Body of pancreas (tissue), 4 donors: ENCODE measurements at regions not wholly inside any gene's neighbourhood (a gene's known extent, or its start where the extent isn't known, plus 50 kb on each side); places are given as distances from the start of the nearest gene placed in this dataset.

ENCODE experiments used
- ATAC-seq: fragments of 150-250 bp; one replicate; pipeline ENCODE4 v1.9.1; 2016
- DNase-seq, 4 donors: peaks; one replicate each; pipeline ENCODE4 v3.0.0-alpha.2; 2019
- H3K27ac ChIP-seq, 4 donors: fragments of 200-600 bp; sonication (generic); 1 replicate in 3 of 4; 2 replicates in 1 of 4; pipeline versions ENCODE4 v1.5.1 to v1.6.1; 2016 to 2019; ENCODE audit warnings: mild to moderate bottlenecking in 1 of 4, mixed read lengths in 1 of 4, moderate library complexity in 1 of 4
- H3K27me3 ChIP-seq, 2 donors: fragments of 200-600 bp; sonication (generic); one replicate each; pipeline ENCODE4 v1.6.0; 2016; ENCODE audit warnings: mild to moderate bottlenecking in 1 of 2
- H3K36me3 ChIP-seq, 2 donors: fragments of 200-600 bp; sonication (generic); replicated peaks in 1 of 2; 2 replicates each; pipeline ENCODE4 v1.5.1; 2016; ENCODE audit warnings: low read depth in 2 of 2; ENCODE audit not compliant: insufficient read depth in 1 of 2
- H3K4me1 ChIP-seq: fragments of 200-600 bp; sonication (generic); one replicate; pipeline ENCODE4 v1.6.0; 2016
- H3K4me3 ChIP-seq, 2 donors: fragments of 200-600 bp; sonication (generic); 1 replicate in 1 of 2; 2 replicates in 1 of 2; pipeline ENCODE4 v1.5.1; 2016 to 2019
- H3K9me3 ChIP-seq, 3 donors: fragments of 200-600 bp; sonication (generic); 1 replicate in 2 of 3; 2 replicates in 1 of 3; pipeline ENCODE4 v1.5.1; 2016
- POLR2A ChIP-seq, 3 donors: fragments of 450-650 bp; IDR thresholded peaks; one replicate each; pipeline ENCODE4 v1.6.1; 2016; ENCODE audit warnings: antibody characterized with exemption in 3 of 3, mild to moderate bottlenecking in 2 of 3
- WGBS, 2 donors: methylation state at CpG; one replicate each; pipeline ENCODE4 v1.1.5; 2017; 5-methylcytosine and 5-hydroxymethylcytosine counted together
- intact Hi-C: fragments of 100-400 bp; cut with DNase I; formaldehyde crosslinking; loops from one replicate; pipeline ENCODE4 v1.15.1; 2023
- TF ChIP-seq, protein P1 (sequence below), 7 experiments: fragments of 450-650 bp in 4 of 7; fragments of 200-600 bp in 3 of 7; sonication (generic) in 3 of 7; IDR thresholded peaks; one replicate each; pipeline ENCODE4 v1.5.1; 2016 to 2019; ENCODE audit warnings: antibody characterized with exemption in 7 of 7

DNA sequence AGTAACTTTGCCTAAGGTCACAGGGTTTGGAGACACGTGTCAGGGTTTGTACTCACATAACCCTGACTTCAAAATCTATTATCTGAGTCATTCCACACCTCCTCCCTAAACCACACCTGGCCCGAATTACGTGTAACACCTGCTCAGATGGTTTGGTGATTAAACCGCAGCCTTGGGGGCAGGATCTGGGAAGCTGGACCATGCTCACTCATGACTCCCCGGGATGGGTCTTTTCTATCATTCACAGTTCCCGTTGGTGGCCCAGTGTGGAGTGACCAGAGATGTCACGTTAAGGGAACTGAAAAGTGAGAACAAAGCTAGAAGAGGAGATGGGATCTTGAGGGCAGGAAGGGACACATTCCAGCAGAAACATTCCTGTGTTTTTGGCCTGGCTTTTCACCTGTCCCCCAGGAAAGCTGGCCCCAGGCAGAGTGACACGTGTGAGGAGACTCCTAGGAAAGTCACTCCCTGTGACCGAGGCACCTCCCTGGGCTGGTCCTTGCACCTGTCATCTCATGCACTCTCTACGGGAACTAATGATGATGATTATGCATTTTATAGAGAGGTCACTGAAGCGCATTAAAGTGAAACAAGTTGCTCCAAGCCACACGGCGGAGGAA lies 75.4 kb upstream of the POMGNT2 start:
- intact Hi-C loops, result no loop called here
- H3K4me3 ChIP-seq, result no peak overlapping the region
- TF ChIP-seq POLR2A (IDR thresholded peaks at IDR 0.05), result no peak
- TF ChIP-seq, protein P1, sequence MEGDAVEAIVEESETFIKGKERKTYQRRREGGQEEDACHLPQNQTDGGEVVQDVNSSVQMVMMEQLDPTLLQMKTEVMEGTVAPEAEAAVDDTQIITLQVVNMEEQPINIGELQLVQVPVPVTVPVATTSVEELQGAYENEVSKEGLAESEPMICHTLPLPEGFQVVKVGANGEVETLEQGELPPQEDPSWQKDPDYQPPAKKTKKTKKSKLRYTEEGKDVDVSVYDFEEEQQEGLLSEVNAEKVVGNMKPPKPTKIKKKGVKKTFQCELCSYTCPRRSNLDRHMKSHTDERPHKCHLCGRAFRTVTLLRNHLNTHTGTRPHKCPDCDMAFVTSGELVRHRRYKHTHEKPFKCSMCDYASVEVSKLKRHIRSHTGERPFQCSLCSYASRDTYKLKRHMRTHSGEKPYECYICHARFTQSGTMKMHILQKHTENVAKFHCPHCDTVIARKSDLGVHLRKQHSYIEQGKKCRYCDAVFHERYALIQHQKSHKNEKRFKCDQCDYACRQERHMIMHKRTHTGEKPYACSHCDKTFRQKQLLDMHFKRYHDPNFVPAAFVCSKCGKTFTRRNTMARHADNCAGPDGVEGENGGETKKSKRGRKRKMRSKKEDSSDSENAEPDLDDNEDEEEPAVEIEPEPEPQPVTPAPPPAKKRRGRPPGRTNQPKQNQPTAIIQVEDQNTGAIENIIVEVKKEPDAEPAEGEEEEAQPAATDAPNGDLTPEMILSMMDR (IDR thresholded peaks at IDR 0.05), result no peak
- no peaks in the 10 kb centered on the region for H3K36me3 ChIP-seq
- no peaks in the 10 kb centered on the region for H3K27me3 ChIP-seq
- peak in 1 of 4 donors; percentile 35 for DNase-seq
- H3K9me3 ChIP-seq, result no peaks in the 10 kb centered on the region
- ATAC-seq, result no peak
- peaks cover 32% of the 10 kb centered on the region for H3K4me1 ChIP-seq
- 56 to 62% methylated on average over 12 to 13 of the region's 13 CpGs for WGBS, 2 donors
- H3K27ac ChIP-seq, result peak overlapping the region in 3 of 4 donors; percentile 74 to 83 (median 81)

DNA sequence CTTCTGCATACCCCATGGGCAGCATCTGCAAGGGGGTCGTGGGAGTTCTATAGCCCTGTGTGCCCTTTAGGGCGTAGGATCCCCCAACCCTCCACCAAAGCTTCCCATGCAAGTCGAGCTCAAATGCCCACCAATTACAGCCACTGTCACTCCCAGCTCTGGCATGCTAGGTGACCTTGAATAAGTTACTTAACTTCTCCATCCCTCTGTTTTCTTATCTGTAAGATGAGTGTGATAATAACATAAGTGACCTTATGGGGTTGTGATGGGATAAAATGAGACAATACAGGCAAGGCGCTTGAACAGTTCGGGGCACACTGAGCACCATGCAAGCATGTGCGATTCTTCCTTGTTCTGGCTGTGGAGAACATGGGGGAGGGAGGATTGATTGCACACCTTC lies 74.8 kb upstream of the POMGNT2 start:
- no peak overlapping the region for H3K4me3 ChIP-seq
- no peak for ATAC-seq
- WGBS, 2 donors, result 77% methylated on average over 6 of the region's 6 CpGs
- peak overlapping the region in 3 of 4 donors; percentile 74 to 83 (median 81) for H3K27ac ChIP-seq
- H3K4me1 ChIP-seq, result peaks cover 32% of the 10 kb centered on the region
- H3K9me3 ChIP-seq, result no peaks in the 10 kb centered on the region
- TF ChIP-seq, protein P1 (IDR thresholded peaks at IDR 0.05), result no peak
- no peak for TF ChIP-seq POLR2A (IDR thresholded peaks at IDR 0.05)
- H3K36me3 ChIP-seq, result no peaks in the 10 kb centered on the region
- intact Hi-C loops, result no loop called here
- DNase-seq, result no peak
- no peaks in the 10 kb centered on the region for H3K27me3 ChIP-seq

DNA sequence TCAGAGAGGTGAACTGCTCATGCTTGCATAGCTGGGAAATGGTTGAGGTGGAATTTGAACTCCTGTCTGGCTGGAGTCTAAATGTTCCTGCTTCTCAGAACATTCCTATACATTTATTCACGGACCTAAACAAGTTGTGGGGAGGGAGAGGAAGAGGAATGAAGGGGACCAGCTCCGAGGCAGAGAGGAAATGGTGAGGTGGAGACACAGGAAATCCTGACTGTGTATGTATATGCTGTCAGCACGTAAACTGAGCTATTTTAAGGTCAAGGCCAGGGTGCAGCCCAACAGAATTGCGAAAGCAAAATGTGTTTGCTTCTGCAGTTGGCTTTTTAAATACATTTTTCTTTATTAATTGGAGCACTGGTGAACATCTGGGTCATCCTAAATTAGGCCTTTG lies 74.1 kb upstream of the POMGNT2 start:
- DNase-seq (peak in 1 of 4 donors; percentile 58), ATAC-seq (no peak)
- H3K27ac ChIP-seq, result peak overlapping the region; percentile 12 to 83 (median 78)

DNA sequence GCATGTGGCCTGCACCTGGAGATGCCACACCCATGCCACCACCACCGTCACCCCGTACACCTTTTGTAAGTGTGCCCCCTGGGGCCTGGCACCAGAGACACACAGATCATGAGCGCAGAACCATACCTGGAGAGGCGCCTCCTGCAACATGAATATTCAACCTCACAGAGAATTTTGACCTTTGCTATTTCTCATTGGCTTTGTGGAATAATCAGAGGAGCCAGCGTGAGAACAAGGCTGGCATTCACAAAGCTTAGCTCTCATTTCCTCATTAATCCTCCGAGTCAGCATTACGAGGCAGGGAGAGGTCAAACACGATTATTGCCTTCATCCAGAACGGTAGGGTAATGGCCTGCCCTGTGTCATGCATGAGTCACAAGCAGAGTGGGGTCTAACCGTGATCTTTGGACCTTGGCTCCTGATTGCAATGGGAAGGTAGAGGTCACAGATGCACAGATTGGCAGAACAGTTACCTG lies 73.0 kb upstream of the POMGNT2 start:
- Histone ChIP-seq H3K27ac (peak overlapping the region; percentile 50 to 83 (median 78)), H3K9me3 (no peaks in the 10 kb centered on the region), H3K27me3 (no peaks in the 10 kb centered on the region), H3K4me3 (no peak overlapping the region), H3K36me3 (no peaks in the 10 kb centered on the region), H3K4me1 (peaks cover 32% of the 10 kb centered on the region)
- DNase-seq, result peak; percentile 47 to 84 (median 63)
- peak; percentile 89 for ATAC-seq
- WGBS, 2 donors, result 35 to 73% methylated on average over 9 to 10 of the region's 10 CpGs
- intact Hi-C loops, result no loop called here
- TF ChIP-seq POLR2A (IDR thresholded peaks at IDR 0.05), result no peak
- TF ChIP-seq, protein P1 (IDR thresholded peaks at IDR 0.05), result no peak

More for the DNA sequence above, 74.1 kb upstream of the POMGNT2 start:
- 29 to 32% methylated on average over 4 of the region's 4 CpGs for WGBS, 2 donors
- no peaks in the 10 kb centered on the region for H3K36me3 ChIP-seq
- H3K4me1 ChIP-seq, result peaks cover 32% of the 10 kb centered on the region
- H3K4me3 ChIP-seq, result no peak overlapping the region
- no peaks in the 10 kb centered on the region for H3K9me3 ChIP-seq
- intact Hi-C loops, result no loop called here
- TF ChIP-seq POLR2A (IDR thresholded peaks at IDR 0.05), result no peak
- TF ChIP-seq, protein P1 (IDR thresholded peaks at IDR 0.05), result no peak
- H3K27me3 ChIP-seq, result no peaks in the 10 kb centered on the region

DNA sequence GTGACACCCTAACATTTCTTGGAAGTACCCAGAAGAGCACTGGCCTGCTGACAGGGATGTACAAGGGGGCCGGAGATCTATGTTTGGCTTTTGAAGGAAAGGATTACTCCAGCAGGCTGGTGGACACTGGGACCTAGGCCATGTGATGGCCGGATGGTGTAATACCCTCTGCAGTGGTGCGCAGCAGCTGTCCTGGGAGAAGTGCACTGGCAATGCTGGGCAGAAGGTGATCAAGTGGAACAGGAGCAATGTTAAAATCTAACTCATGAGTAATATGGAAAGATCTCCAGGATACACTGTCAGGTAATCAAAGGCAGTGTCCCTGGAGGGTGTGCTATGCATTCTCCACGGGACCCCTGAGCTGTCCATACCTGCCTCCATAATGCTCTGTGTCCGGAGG lies 71.2 kb upstream of the POMGNT2 start:
- DNase-seq (no peak), ATAC-seq (no peak)
- Histone ChIP-seq H3K4me1 (peaks cover 32% of the 10 kb centered on the region), H3K9me3 (no peaks in the 10 kb centered on the region), H3K36me3 (no peaks in the 10 kb centered on the region), H3K27ac (no peak overlapping the region), H3K4me3 (no peak overlapping the region), H3K27me3 (no peaks in the 10 kb centered on the region)
- intact Hi-C loops, result no loop called here
- TF ChIP-seq POLR2A (IDR thresholded peaks at IDR 0.05), result no peak
- TF ChIP-seq, protein P1 (IDR thresholded peaks at IDR 0.05), result no peak
- 85 to 87% methylated on average over 5 of the region's 5 CpGs for WGBS, 2 donors
